ENCODE measurements at regions not wholly inside any gene's neighbourhood (a gene's known extent, or its start where the extent isn't known, plus 50 kb on each side); places are given as distances from the start of the nearest gene placed in this dataset.
"Not testable (repeated sequence)": the region's sequence is repeated elsewhere in the genome, so short reads cannot be mapped to it uniquely, and the experiment has no call there.

- H3K27me3 ChIP-seq (ENCODE audit: control insufficient read depth, insufficient read depth, low read length) = no peaks in the 10 kb centered on the region
- H3K36me3 ChIP-seq (ENCODE audit: control insufficient read depth, insufficient read depth, low read length) = no peaks in the 10 kb centered on the region
- H3K4me3 ChIP-seq (ENCODE audit: low read depth, low read length) = no peak overlapping the region
- no peak for DNase-seq (ENCODE audit: low read depth)
- TF ChIP-seq, protein P1, sequence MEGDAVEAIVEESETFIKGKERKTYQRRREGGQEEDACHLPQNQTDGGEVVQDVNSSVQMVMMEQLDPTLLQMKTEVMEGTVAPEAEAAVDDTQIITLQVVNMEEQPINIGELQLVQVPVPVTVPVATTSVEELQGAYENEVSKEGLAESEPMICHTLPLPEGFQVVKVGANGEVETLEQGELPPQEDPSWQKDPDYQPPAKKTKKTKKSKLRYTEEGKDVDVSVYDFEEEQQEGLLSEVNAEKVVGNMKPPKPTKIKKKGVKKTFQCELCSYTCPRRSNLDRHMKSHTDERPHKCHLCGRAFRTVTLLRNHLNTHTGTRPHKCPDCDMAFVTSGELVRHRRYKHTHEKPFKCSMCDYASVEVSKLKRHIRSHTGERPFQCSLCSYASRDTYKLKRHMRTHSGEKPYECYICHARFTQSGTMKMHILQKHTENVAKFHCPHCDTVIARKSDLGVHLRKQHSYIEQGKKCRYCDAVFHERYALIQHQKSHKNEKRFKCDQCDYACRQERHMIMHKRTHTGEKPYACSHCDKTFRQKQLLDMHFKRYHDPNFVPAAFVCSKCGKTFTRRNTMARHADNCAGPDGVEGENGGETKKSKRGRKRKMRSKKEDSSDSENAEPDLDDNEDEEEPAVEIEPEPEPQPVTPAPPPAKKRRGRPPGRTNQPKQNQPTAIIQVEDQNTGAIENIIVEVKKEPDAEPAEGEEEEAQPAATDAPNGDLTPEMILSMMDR (IDR thresholded peaks at IDR 0.05; ENCODE audit: insufficient read depth, low read length, poor library complexity, severe bottlenecking) = no peak
Measured at GRCh38 chr3:101138817-101139216, 145.6 kb upstream of the ABI3BP start.

DNA sequence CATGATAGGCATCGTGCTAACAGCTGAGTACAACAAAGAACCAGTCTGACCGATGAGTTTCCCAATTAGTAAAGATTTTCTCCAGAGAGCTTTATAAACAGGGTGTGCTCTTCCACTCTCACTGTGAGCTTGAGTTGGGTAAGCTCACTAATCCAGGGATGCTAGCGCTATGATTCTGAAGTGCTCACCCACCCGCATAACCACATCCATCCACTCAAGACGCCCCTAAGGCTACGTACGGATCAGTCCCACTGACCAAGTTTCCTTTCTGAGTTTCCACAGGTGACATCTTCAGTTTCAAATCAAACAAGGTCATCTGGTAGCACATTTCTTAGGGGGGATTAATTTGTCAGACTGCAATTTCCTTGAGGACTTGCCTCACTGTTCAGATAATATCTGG lies 141.1 kb upstream of the ABI3BP start:
- Histone ChIP-seq H3K36me3 (ENCODE audit: control insufficient read depth, insufficient read depth, low read length) (no peaks in the 10 kb centered on the region), H3K4me3 (ENCODE audit: low read depth, low read length) (no peak overlapping the region), H3K27me3 (ENCODE audit: control insufficient read depth, insufficient read depth, low read length) (no peaks in the 10 kb centered on the region)
- TF ChIP-seq, protein P1 (IDR thresholded peaks at IDR 0.05; ENCODE audit: insufficient read depth, low read length, poor library complexity, severe bottlenecking) = no peak
- DNase-seq (ENCODE audit: low read depth) = no peak

GRCh38 chr3:101133652-101134051 lies 140.4 kb upstream of the ABI3BP start:
- TF ChIP-seq, protein P1 (IDR thresholded peaks at IDR 0.05; ENCODE audit: insufficient read depth, low read length, poor library complexity, severe bottlenecking) = no peak
- Histone ChIP-seq H3K4me3 (ENCODE audit: low read depth, low read length) (no peak overlapping the region), H3K36me3 (ENCODE audit: control insufficient read depth, insufficient read depth, low read length) (no peaks in the 10 kb centered on the region), H3K27me3 (ENCODE audit: control insufficient read depth, insufficient read depth, low read length) (no peaks in the 10 kb centered on the region)
- no peak for DNase-seq (ENCODE audit: low read depth)

- not testable (repeated sequence) for H3K36me3 ChIP-seq (ENCODE audit: control insufficient read depth, insufficient read depth, low read length); H3K4me3 ChIP-seq (ENCODE audit: low read depth, low read length); DNase-seq (ENCODE audit: low read depth); H3K27me3 ChIP-seq (ENCODE audit: control insufficient read depth, insufficient read depth, low read length)
Measured at GRCh38 chr3:101133197-101133596, 140.0 kb upstream of the ABI3BP start.

- Histone ChIP-seq H3K4me3 (ENCODE audit: low read depth, low read length) (no peak overlapping the region), H3K27me3 (ENCODE audit: control insufficient read depth, insufficient read depth, low read length) (no peaks in the 10 kb centered on the region), H3K36me3 (ENCODE audit: control insufficient read depth, insufficient read depth, low read length) (no peaks in the 10 kb centered on the region)
- no peak for DNase-seq (ENCODE audit: low read depth)
- TF ChIP-seq, protein P1 (IDR thresholded peaks at IDR 0.05; ENCODE audit: insufficient read depth, low read length, poor library complexity, severe bottlenecking) = peak; percentile 2
Measured at GRCh38 chr3:101131767-101132166, 138.5 kb upstream of the ABI3BP start.

DNA sequence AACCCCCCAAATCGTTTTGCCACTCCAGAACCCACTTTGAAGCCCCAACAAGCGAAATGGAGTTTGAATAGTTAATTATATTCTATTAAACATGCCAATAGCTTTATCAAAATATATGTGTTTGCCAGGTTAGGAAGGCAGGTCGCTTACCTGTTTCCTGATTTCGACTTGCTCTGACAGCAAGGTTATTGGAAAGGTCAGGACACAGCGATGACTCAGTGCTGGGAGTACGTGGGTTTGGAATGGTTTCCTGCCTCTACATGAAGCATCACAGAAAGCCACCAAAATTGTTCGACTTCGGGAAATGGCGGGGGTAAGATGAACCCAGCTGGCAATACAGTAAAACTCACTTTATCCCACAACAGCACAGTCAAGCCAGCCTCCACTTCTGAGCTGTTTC lies 135.6 kb upstream of the ABI3BP start:
- H3K4me3 ChIP-seq (ENCODE audit: low read depth, low read length) = no peak overlapping the region
- DNase-seq (ENCODE audit: low read depth) = no peak
- H3K27me3 ChIP-seq (ENCODE audit: control insufficient read depth, insufficient read depth, low read length) = no peaks in the 10 kb centered on the region
- TF ChIP-seq, protein P1 (IDR thresholded peaks at IDR 0.05; ENCODE audit: insufficient read depth, low read length, poor library complexity, severe bottlenecking) = no peak
- H3K36me3 ChIP-seq (ENCODE audit: control insufficient read depth, insufficient read depth, low read length) = no peaks in the 10 kb centered on the region
